Lower lobe of right lung (tissue), 2 donors: ENCODE measurements at regions not wholly inside any gene's neighbourhood (a gene's known extent, or its start where the extent isn't known, plus 50 kb on each side); places are given as distances from the start of the nearest gene placed in this dataset.

Experiments used
- ATAC-seq, 2 donors: fragments of 200-7000 bp; cut with Tn5 transposase; one replicate each; pipeline ENCODE4 v1.9.1; 2020 to 2022; ENCODE audit warnings: mild to moderate bottlenecking in 2 of 2, moderate library complexity in 2 of 2
- DNase-seq: peaks from one replicate; pipeline ENCODE4 v3.0.0-alpha.2; 2020
- H3K27ac ChIP-seq: fragments of 200-600 bp; one replicate; pipeline ENCODE4 v1.8.0; 2022
- H3K27me3 ChIP-seq: fragments of 200-600 bp; one replicate; pipeline ENCODE4 v1.8.0; 2022; ENCODE audit warnings: low read depth
- H3K36me3 ChIP-seq: fragments of 200-600 bp; one replicate; pipeline ENCODE4 v1.8.0; 2022; ENCODE audit warnings: mild to moderate bottlenecking
- H3K4me1 ChIP-seq: fragments of 200-600 bp; one replicate; pipeline ENCODE4 v1.8.0; 2022
- H3K4me3 ChIP-seq: fragments of 200-600 bp; one replicate; pipeline ENCODE4 v1.8.0; 2022; ENCODE audit warnings: mild to moderate bottlenecking
- H3K9me3 ChIP-seq: fragments of 200-600 bp; one replicate; pipeline ENCODE4 v1.8.0; 2022
- CTCF ChIP-seq: fragments of 200-600 bp; IDR thresholded peaks from one replicate; pipeline ENCODE4 v1.8.0; 2022; ENCODE audit warnings: antibody characterized with exemption, mild to moderate bottlenecking
- intact Hi-C: fragments of 100-400 bp; cut with DNase I; formaldehyde crosslinking; loops from one replicate; pipeline ENCODE4 v1.11.0; 2022
- donor health status: DM: no; HTN: yes; CAD: no; lungs with severe emphysema.

- no peak for TF ChIP-seq CTCF
- intact Hi-C loops, result no loop called here
- Histone ChIP-seq H3K27ac (no peak overlapping the region), H3K4me3 (no peak overlapping the region), H3K4me1 (no peaks in the 10 kb centered on the region), H3K9me3 (no peaks in the 10 kb centered on the region), H3K36me3 (no peaks in the 10 kb centered on the region), H3K27me3 (no peaks in the 10 kb centered on the region)
- DNase-seq (no peak), ATAC-seq (no peak)
Observed at GRCh38 chr4:125010796-125011503, 298.4 kb upstream of the ANKRD50 start.

- Histone ChIP-seq H3K4me3 (no peak overlapping the region), H3K9me3 (no peaks in the 10 kb centered on the region), H3K27ac (no peak overlapping the region), H3K36me3 (no peaks in the 10 kb centered on the region), H3K27me3 (no peaks in the 10 kb centered on the region), H3K4me1 (no peaks in the 10 kb centered on the region)
- TF ChIP-seq CTCF, result no peak
- DNase-seq, result no peak
- ATAC-seq, result no peak
- intact Hi-C loops, result no loop called here
Observed at GRCh38 chr4:125008676-125009075, 296.1 kb upstream of the ANKRD50 start.

GRCh38 chr4:125004676-125005075, 292.1 kb upstream of the ANKRD50 start:
- DNase-seq, result no peak
- Histone ChIP-seq H3K9me3 (no peaks in the 10 kb centered on the region), H3K4me1 (no peaks in the 10 kb centered on the region), H3K36me3 (no peaks in the 10 kb centered on the region), H3K27me3 (no peaks in the 10 kb centered on the region), H3K27ac (no peak overlapping the region), H3K4me3 (no peak overlapping the region)
- no peak for TF ChIP-seq CTCF
- intact Hi-C loops, result no loop called here
- no peak for ATAC-seq

- Histone ChIP-seq H3K27ac (no peak overlapping the region), H3K27me3 (no peaks in the 10 kb centered on the region), H3K36me3 (no peaks in the 10 kb centered on the region), H3K4me3 (no peak overlapping the region), H3K4me1 (no peaks in the 10 kb centered on the region), H3K9me3 (no peaks in the 10 kb centered on the region)
- ATAC-seq (no peak), DNase-seq (no peak)
- intact Hi-C loops, result no loop called here
- no peak for TF ChIP-seq CTCF
Observed at GRCh38 chr4:125003840-125004239, 291.3 kb upstream of the ANKRD50 start.

- no peak overlapping the region for H3K27ac ChIP-seq
- no peak for TF ChIP-seq CTCF
- DNase-seq, result no peak
- H3K4me1 ChIP-seq, result no peaks in the 10 kb centered on the region
- intact Hi-C loops, result no loop called here
- H3K36me3 ChIP-seq, result no peaks in the 10 kb centered on the region
- no peak for ATAC-seq
- no peaks in the 10 kb centered on the region for H3K9me3 ChIP-seq
- H3K4me3 ChIP-seq, result no peak overlapping the region
- no peaks in the 10 kb centered on the region for H3K27me3 ChIP-seq
Observed at GRCh38 chr4:124997991-124998390, 285.5 kb upstream of the ANKRD50 start.

GRCh38 chr4:124997124-124997523, 284.6 kb upstream of the ANKRD50 start:
- Histone ChIP-seq H3K4me3 (no peak overlapping the region), H3K36me3 (no peaks in the 10 kb centered on the region), H3K9me3 (no peaks in the 10 kb centered on the region), H3K27ac (no peak overlapping the region), H3K27me3 (no peaks in the 10 kb centered on the region), H3K4me1 (no peaks in the 10 kb centered on the region)
- intact Hi-C loops, result no loop called here
- no peak for TF ChIP-seq CTCF
- ATAC-seq (no peak), DNase-seq (no peak)
